ENCODE measurements at regions not wholly inside any gene's neighbourhood (a gene's known extent, or its start where the extent isn't known, plus 50 kb on each side); places are given as distances from the start of the nearest gene placed in this dataset.
"Not testable (repeated sequence)": the region's sequence is repeated elsewhere in the genome, so short reads cannot be mapped to it uniquely, and the experiment has no call there.

DNA sequence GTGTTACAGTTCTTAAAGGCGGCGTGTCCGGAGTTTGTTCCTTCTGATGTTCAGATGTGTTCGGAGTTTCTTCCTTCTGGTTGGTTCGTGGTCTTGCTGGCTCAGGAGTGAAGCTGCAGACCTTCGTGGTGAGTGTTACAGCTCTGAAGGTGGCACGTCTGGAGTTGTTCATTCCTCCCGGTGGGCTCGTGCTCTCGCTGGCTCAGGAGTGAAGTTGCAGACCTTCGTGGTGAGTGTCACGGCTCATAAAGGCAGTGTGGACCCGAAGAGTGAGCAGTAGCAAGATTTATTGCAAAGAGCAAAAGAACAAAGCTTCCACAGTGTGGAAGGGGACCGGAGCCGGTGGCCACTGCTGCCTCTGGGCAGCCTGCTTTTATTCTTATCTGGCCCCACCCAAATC is 65.3 kb upstream of the NDST4 start:
- TF ChIP-seq POLR2A (IDR thresholded peaks at IDR 0.05): not testable (repeated sequence)
- TF ChIP-seq, protein P1, sequence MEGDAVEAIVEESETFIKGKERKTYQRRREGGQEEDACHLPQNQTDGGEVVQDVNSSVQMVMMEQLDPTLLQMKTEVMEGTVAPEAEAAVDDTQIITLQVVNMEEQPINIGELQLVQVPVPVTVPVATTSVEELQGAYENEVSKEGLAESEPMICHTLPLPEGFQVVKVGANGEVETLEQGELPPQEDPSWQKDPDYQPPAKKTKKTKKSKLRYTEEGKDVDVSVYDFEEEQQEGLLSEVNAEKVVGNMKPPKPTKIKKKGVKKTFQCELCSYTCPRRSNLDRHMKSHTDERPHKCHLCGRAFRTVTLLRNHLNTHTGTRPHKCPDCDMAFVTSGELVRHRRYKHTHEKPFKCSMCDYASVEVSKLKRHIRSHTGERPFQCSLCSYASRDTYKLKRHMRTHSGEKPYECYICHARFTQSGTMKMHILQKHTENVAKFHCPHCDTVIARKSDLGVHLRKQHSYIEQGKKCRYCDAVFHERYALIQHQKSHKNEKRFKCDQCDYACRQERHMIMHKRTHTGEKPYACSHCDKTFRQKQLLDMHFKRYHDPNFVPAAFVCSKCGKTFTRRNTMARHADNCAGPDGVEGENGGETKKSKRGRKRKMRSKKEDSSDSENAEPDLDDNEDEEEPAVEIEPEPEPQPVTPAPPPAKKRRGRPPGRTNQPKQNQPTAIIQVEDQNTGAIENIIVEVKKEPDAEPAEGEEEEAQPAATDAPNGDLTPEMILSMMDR (IDR thresholded peaks at IDR 0.05): not testable (repeated sequence)

Measured in lower leg skin (tissue), 3 donors.